ENCODE measurements at regions not wholly inside any gene's neighbourhood (a gene's known extent, or its start where the extent isn't known, plus 50 kb on each side); places are given as distances from the start of the nearest gene placed in this dataset.
"Not testable (repeated sequence)": the region's sequence is repeated elsewhere in the genome, so short reads cannot be mapped to it uniquely, and the experiment has no call there.

GRCh38 chr9:27828908-27829307 lies 255.6 kb upstream of the C9orf72 start:
- H3K36me3 ChIP-seq (replicated peaks; ENCODE audit: insufficient read depth, low read length) = no peaks in the 10 kb centered on the region
- H3K4me1 ChIP-seq (ENCODE audit: low read length) = no peaks in the 10 kb centered on the region
- no peak overlapping the region for H3K27ac ChIP-seq (ENCODE audit: low read length)
- no peak overlapping the region for H3K4me2 ChIP-seq (ENCODE audit: low read depth, low read length)
- H3K27me3 ChIP-seq (replicated peaks; ENCODE audit: insufficient read depth, low read length) = no peaks in the 10 kb centered on the region
- H4K20me1 ChIP-seq (ENCODE audit: insufficient read depth, low read length) = no peaks in the 10 kb centered on the region
- H3K9me2 ChIP-seq (replicated peaks; ENCODE audit: insufficient read depth, low read length) = no peaks in the 10 kb centered on the region
- H2AFZ ChIP-seq (ENCODE audit: low read length) = no peak overlapping the region
- H3F3A ChIP-seq (ENCODE audit: insufficient read depth, low read length) = no peaks in the 10 kb centered on the region
- H3K9ac ChIP-seq (ENCODE audit: low read length) = no peak overlapping the region
- no peak for DNase-seq
- no peaks in the 10 kb centered on the region for H3K9me3 ChIP-seq (replicated peaks; ENCODE audit: insufficient read depth, low read length)
- H3K79me2 ChIP-seq (ENCODE audit: low read length) = no peaks in the 10 kb centered on the region
- H3K4me3 ChIP-seq (ENCODE audit: low read length) = no peak overlapping the region
- TF ChIP-seq EZH2 (optimal IDR thresholded peaks at IDR 0.05; ENCODE audit: low read depth, low read length) (no peak), EZH2phosphoT487 (IDR thresholded peaks at IDR 0.05; ENCODE audit: low read length) (no peak)

- Histone ChIP-seq H3F3A (ENCODE audit: insufficient read depth, low read length) (no peaks in the 10 kb centered on the region), H3K36me3 (replicated peaks; ENCODE audit: insufficient read depth, low read length) (no peaks in the 10 kb centered on the region), H3K27me3 (replicated peaks; ENCODE audit: insufficient read depth, low read length) (no peaks in the 10 kb centered on the region), H3K9me3 (replicated peaks; ENCODE audit: insufficient read depth, low read length) (no peaks in the 10 kb centered on the region), H3K4me2 (ENCODE audit: low read depth, low read length) (no peak overlapping the region), H3K4me1 (ENCODE audit: low read length) (no peaks in the 10 kb centered on the region), H3K9me2 (replicated peaks; ENCODE audit: insufficient read depth, low read length) (no peaks in the 10 kb centered on the region), H3K4me3 (ENCODE audit: low read length) (no peak overlapping the region), H2AFZ (ENCODE audit: low read length) (no peak overlapping the region), H4K20me1 (ENCODE audit: insufficient read depth, low read length) (no peaks in the 10 kb centered on the region), H3K9ac (ENCODE audit: low read length) (no peak overlapping the region), H3K27ac (ENCODE audit: low read length) (no peak overlapping the region), H3K79me2 (ENCODE audit: low read length) (no peaks in the 10 kb centered on the region)
- TF ChIP-seq EZH2phosphoT487 (IDR thresholded peaks at IDR 0.05; ENCODE audit: low read length) (no peak), EZH2 (optimal IDR thresholded peaks at IDR 0.05; ENCODE audit: low read depth, low read length) (no peak)
- DNase-seq = no peak
Observed at GRCh38 chr9:27829621-27830020, 256.3 kb upstream of the C9orf72 start.

- H3K4me3 ChIP-seq (ENCODE audit: low read length); H3K4me2 ChIP-seq (ENCODE audit: low read depth, low read length); H3K9me2 ChIP-seq (replicated peaks; ENCODE audit: insufficient read depth, low read length); H4K20me1 ChIP-seq (ENCODE audit: insufficient read depth, low read length); H3K36me3 ChIP-seq (replicated peaks; ENCODE audit: insufficient read depth, low read length); H3K27me3 ChIP-seq (replicated peaks; ENCODE audit: insufficient read depth, low read length); H3K9ac ChIP-seq (ENCODE audit: low read length); H2AFZ ChIP-seq (ENCODE audit: low read length); H3K9me3 ChIP-seq (replicated peaks; ENCODE audit: insufficient read depth, low read length); H3K79me2 ChIP-seq (ENCODE audit: low read length); DNase-seq; H3K27ac ChIP-seq (ENCODE audit: low read length); H3F3A ChIP-seq (ENCODE audit: insufficient read depth, low read length); H3K4me1 ChIP-seq (ENCODE audit: low read length): not testable (repeated sequence)
Observed at GRCh38 chr9:27832108-27832507, 258.8 kb upstream of the C9orf72 start.

GRCh38 chr9:27835286-27835685 lies 262.0 kb upstream of the C9orf72 start:
- Histone ChIP-seq H3K4me1 (ENCODE audit: low read length) (no peaks in the 10 kb centered on the region), H3K27ac (ENCODE audit: low read length) (no peak overlapping the region), H3K27me3 (replicated peaks; ENCODE audit: insufficient read depth, low read length) (no peaks in the 10 kb centered on the region), H2AFZ (ENCODE audit: low read length) (no peak overlapping the region), H3K79me2 (ENCODE audit: low read length) (no peaks in the 10 kb centered on the region), H3K4me3 (ENCODE audit: low read length) (no peak overlapping the region), H3K9me3 (replicated peaks; ENCODE audit: insufficient read depth, low read length) (no peaks in the 10 kb centered on the region), H4K20me1 (ENCODE audit: insufficient read depth, low read length) (no peaks in the 10 kb centered on the region), H3K4me2 (ENCODE audit: low read depth, low read length) (no peak overlapping the region), H3K9ac (ENCODE audit: low read length) (no peak overlapping the region), H3F3A (ENCODE audit: insufficient read depth, low read length) (no peaks in the 10 kb centered on the region), H3K36me3 (replicated peaks; ENCODE audit: insufficient read depth, low read length) (no peaks in the 10 kb centered on the region), H3K9me2 (replicated peaks; ENCODE audit: insufficient read depth, low read length) (no peaks in the 10 kb centered on the region)
- TF ChIP-seq, protein P1, sequence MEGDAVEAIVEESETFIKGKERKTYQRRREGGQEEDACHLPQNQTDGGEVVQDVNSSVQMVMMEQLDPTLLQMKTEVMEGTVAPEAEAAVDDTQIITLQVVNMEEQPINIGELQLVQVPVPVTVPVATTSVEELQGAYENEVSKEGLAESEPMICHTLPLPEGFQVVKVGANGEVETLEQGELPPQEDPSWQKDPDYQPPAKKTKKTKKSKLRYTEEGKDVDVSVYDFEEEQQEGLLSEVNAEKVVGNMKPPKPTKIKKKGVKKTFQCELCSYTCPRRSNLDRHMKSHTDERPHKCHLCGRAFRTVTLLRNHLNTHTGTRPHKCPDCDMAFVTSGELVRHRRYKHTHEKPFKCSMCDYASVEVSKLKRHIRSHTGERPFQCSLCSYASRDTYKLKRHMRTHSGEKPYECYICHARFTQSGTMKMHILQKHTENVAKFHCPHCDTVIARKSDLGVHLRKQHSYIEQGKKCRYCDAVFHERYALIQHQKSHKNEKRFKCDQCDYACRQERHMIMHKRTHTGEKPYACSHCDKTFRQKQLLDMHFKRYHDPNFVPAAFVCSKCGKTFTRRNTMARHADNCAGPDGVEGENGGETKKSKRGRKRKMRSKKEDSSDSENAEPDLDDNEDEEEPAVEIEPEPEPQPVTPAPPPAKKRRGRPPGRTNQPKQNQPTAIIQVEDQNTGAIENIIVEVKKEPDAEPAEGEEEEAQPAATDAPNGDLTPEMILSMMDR (IDR thresholded peaks at IDR 0.05; ENCODE audit: low read length) = no peak
- TF ChIP-seq EZH2 (optimal IDR thresholded peaks at IDR 0.05; ENCODE audit: low read depth, low read length) = no peak
- no peak for TF ChIP-seq EZH2phosphoT487 (IDR thresholded peaks at IDR 0.05; ENCODE audit: low read length)
- DNase-seq = no peak

- Histone ChIP-seq H3K4me3 (ENCODE audit: low read length) (no peak overlapping the region), H2AFZ (ENCODE audit: low read length) (no peak overlapping the region), H3K9me2 (replicated peaks; ENCODE audit: insufficient read depth, low read length) (no peaks in the 10 kb centered on the region), H3F3A (ENCODE audit: insufficient read depth, low read length) (no peaks in the 10 kb centered on the region), H3K9ac (ENCODE audit: low read length) (no peak overlapping the region), H3K9me3 (replicated peaks; ENCODE audit: insufficient read depth, low read length) (no peaks in the 10 kb centered on the region), H3K36me3 (replicated peaks; ENCODE audit: insufficient read depth, low read length) (no peaks in the 10 kb centered on the region), H3K4me1 (ENCODE audit: low read length) (no peaks in the 10 kb centered on the region), H3K27ac (ENCODE audit: low read length) (no peak overlapping the region), H3K27me3 (replicated peaks; ENCODE audit: insufficient read depth, low read length) (no peaks in the 10 kb centered on the region), H3K4me2 (ENCODE audit: low read depth, low read length) (no peak overlapping the region), H4K20me1 (ENCODE audit: insufficient read depth, low read length) (no peaks in the 10 kb centered on the region), H3K79me2 (ENCODE audit: low read length) (no peaks in the 10 kb centered on the region)
- DNase-seq = no peak
- TF ChIP-seq, protein P1 (IDR thresholded peaks at IDR 0.05; ENCODE audit: low read length) = no peak
- TF ChIP-seq EZH2phosphoT487 (IDR thresholded peaks at IDR 0.05; ENCODE audit: low read length) (no peak), EZH2 (optimal IDR thresholded peaks at IDR 0.05; ENCODE audit: low read depth, low read length) (no peak)
Observed at GRCh38 chr9:27835746-27836145, 262.5 kb upstream of the C9orf72 start.
